Activated effector memory CD4-positive, alpha-beta T cell treated with Interleukin-2 at 50 U/mL for 16 hours (primary cell): ENCODE measurements at regions not wholly inside any gene's neighbourhood (a gene's known extent, or its start where the extent isn't known, plus 50 kb on each side); places are given as distances from the start of the nearest gene placed in this dataset.

Experiments
- DNase-seq: peaks from one replicate; pipeline ENCODE4 v3.0.0-alpha.2; 2020

DNA sequence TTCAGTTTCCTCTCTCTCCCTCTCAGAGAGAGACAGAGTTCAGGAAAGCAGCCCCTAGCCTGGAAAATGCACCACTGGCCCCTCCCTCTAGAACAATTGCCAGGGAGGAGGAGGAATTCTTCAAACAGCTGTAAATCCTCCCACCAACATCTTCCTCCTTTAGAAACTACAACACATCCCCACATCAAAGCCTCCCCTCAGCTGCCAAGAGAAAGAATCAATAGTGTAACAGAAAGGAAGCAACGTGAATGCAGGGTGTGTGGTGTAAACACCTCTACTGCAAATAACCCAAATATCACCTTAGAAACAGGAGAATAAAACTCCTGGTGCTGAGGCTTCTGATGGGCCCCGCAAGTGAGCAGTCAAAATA is 249.9 kb upstream of the GATB start:
- no peak for DNase-seq

DNA sequence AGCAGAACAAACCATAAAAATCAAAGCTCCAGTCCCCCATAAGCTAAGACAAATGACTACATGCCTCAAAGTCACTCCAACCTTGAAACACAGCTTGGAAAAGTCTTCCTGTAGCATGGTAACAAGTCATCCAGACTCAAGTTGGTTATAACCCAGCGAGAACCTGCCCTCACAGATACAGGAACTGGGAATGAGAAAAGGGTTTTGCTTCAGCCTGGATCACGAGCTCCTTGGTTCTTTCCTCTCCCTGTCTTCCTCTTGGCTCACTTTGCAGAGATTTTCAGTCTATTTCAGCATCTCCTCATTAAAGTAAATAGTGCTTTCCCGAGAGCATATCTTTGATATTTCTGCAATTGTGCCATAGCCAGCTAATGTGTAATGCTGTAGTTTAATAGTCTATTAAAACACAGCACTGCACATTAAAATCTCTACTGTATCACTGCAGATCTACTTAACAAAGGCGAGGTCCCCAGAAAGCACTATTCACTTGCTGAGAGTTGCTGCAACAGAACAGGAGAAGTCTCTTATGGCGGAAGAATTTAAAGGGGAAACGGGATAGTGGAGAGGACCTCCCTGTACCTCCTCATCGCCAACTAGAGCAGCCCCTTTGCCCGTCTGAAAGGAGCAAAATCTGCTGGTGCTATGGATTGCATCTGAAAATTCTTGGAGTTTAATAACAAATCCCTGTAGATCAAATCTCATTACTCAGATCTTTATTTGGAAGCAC is 249.3 kb upstream of the GATB start:
- DNase-seq, result no peak

DNA sequence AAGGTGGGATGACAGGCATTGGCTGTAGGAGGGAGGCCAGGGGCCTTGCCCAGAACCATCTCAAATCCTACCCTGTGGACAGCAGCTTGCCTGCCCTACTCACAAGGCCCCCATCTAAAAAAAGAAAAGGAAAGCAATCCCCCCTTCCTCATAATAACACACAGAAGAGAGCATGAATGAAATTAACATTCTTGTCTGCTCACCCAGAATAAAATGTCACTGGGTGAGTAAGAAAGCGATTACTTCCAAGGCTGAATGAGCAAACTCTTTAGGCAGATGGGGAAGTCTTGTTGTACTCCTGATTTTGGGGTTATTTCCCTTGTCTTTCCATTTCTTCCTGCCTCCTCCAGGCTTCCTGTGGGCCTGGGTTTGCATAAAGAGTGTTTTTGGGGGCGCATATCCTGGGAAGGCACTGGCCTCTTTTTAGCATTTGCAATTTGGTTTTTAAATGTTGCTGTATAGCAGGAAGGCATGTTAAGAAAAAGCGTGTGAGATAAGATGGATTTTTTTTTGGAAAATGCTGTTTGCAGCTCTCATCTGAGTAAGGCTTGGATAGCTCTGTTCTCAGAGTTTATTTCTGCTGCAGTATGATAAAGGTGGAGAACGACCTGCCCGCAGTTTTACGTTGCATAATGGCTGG is 248.3 kb upstream of the GATB start:
- no peak for DNase-seq

DNA sequence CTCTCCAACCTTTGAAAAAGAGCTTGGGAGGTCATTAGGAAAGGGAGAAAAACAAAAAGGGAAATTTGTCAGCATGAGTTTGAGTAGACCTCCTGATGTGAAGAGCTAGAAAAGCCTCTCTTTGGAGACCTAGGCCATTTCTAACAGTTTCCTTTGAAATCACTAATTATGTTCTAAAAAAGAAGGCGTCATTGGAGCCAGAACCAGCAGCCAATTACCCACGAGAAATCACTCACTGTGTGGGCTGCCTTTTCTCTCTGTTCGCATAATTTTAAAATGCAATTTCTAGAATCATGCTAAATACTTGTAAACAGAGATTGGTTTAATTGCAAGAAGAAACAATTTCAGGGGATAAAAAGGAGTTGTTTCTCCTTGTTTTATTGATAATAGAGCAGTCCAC is 246.3 kb upstream of the GATB start:
- DNase-seq, result no peak

DNA sequence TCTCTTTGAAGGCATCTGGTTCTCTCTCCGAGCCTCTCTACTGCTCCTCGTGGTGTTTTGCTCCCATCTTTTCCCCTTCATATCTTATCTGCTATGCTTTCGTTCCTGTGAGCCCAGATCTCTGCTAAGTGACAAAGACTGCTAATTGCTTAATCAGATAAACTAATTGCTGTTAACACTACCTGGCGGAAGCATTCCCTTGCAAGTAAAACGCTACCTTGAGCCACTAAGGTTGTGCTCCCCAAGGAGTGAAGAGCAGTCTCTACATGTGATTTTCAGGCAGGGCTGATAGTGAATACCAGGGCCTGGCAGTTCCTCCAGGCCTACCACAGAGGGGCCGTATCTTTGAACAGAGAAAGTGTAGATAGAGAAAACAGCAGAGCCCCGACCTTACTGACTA is 244.0 kb upstream of the GATB start:
- no peak for DNase-seq

DNA sequence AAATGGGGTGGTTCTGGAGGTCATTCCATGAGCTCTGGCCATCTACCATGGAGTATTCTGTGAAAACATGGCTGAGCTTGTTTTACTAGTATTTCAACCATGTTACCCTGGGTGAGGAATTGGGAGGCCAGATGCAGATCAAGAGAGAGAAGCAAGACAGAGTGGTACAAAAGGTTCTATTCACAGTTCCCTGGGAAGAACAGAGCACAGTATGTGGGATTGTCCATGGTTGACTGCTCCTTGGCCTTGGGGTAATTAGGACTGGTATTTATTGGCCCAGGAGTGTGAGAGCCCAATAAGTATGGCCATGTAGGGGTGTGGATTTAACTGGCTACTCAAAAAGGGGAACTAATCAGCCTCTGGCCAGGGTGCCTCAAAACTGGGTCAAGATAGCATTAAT is 239.7 kb upstream of the GATB start:
- DNase-seq, result no peak

DNA sequence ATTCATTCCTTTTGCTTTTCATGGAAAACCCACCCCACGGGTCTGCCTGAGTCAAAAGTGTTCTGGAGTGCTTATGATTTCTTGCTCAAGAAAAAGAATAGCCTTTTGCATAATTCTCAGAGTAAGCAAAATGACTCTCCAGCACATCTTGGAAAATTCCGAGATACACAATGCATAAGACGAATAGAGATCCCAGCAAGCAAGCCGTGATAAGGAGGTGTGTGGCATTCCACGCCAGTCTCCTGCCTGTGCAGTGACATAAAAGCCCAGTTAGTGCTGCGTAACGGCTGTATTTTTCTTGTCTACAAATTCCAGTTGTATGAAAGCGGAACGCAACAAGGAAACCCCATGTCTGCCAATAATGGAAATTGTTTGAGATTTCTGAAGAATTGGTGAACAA is 237.9 kb upstream of the GATB start:
- DNase-seq, result no peak

DNA sequence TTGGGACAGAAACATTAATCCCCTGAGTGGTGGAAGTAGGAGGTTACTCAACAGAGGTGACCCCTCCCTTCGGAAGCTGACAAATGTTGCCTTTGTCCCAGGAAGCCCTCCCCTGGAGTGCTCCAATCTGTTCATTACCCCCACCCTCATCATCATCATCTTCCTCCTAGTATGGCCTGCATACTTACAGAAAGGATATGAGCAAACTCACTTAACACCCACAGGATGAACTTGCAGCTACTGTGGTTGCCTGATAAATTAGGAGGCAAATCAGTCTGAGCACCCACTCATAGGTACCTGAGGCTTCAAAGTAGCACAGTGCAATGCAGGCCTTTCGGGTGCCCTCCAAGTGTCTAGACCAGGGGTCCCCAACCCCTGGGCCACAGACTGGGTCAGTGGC is 236.7 kb upstream of the GATB start:
- no peak for DNase-seq

DNA sequence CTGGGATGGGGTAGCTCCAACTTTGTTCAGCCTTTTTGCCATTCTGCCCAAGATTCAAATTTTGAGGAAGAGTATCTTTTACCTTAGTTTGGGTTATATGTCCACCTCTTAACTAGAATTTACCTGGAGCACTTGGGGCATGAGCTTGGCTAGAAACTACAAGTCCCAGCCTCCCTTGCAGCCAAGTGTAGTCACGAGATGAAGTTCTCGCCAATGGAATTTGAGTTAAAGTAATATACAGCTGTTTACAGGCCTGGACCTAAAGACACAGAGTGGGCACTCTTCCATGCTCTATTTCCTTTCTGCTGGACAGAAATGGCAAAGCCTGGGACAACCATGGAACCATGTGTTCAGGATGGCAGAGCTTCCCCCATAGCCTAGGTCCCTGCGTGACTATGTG is 233.6 kb upstream of the GATB start:
- DNase-seq, result no peak

DNA sequence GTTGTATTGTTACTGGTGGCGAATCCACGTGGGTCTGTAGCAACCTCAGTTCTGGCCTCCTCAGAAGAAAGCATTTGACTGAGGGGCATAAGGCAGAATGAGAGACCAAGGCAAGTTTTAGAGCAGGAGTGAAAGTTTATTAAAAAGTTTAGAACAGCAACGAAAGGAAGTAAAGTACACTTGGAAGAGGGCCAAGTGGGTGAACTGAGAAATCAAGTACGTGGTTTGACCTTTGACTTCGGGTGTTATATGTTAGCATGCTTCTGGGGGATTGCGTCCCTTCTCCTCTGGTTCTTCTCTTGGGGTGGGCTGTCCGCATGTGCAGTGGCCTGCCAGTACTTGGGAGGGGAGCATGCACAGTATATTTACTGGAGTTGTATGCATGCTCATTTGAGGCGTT is 232.7 kb upstream of the GATB start:
- DNase-seq, result no peak

DNA sequence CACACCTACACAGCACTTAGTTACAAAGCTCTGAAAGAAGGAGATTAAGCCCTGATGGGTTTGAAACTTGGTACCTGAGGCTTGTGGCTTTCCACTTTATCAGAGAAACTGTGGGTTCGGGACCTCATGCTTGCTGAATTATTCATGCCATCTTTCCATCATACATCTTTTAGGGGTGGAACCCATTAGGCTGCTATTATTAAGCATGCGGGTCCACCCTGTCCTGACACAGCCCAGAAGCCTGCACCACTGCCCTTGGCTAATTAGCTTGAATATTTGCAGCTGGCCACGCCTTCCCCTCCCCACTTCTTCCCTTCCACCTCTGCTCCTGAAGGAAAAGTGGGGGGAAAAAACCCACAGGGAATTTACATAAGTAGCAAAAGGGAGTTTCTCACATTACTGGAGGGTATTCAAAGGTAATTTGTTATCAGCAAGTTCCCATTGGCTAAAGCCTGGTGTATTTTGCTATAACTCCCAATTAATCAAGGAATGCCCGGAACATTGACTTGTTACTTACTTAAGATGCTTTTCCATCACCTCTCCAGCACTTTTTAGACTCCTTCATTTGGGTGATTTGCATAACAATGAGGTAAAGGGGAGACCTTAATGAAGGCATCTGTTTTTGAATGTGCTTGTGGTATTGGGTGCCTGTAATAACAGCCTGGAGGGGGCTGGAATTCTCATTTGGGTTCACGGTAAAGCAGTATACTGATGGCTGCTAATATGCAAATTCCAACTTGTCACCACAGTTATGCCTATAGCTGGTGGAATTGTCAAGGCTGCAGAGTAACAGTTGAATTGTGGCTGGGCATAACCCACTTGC is 231.7 kb upstream of the GATB start:
- no peak for DNase-seq

DNA sequence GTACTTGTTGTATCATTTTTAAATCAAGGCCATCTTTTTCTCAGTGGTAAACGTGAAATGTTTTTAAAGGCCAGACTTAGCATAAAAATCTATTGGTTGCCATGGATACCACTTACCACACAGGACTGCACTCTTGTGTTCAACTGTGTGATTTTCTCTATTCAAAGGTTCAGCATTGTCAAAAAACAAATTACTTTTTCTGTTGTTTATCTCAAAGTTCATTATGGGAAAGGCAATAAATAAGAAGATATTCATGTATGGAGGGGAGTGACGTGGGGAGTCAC is 231.0 kb upstream of the GATB start:
- DNase-seq, result no peak

DNA sequence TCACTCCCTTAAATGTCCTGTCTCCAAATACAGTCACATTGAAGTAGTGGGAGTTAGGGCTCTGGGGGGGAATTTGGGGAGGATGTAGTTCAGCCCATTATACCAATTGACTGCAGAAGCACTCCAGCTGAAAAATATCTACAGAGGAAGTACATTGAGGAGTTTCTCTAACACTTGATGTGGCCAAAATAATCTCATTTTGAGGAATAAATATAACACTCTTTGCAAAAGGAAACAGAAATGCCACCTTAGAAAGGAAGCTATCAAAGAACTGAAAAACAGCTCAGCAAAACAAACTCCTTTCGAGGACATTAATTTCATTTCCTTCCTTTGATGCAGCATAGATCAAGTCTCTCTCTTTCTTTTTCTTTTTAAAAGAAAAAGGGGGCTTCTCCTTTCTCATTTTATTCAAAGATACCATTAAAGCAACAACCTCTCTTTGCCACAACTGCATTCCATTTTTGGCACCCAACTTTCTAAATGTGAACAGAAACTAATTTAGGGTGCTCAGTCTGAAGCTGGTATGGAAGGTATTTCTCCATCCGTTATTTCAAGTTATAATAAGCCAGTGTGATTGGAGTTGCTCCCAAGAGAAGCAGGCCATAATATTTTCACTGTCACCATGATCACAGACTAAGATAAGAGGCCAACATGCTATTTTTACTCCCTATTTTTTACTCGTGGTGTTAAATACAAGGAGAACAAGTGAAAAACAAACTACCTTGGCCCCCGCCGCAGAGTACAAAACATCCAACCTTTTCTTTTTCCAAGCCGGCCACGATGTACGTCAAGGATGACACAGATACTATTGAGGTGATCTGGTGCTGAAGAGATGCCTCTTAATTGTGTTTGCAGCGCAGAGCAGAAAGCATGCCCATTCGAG is 230.4 kb upstream of the GATB start:
- DNase-seq, result no peak

DNA sequence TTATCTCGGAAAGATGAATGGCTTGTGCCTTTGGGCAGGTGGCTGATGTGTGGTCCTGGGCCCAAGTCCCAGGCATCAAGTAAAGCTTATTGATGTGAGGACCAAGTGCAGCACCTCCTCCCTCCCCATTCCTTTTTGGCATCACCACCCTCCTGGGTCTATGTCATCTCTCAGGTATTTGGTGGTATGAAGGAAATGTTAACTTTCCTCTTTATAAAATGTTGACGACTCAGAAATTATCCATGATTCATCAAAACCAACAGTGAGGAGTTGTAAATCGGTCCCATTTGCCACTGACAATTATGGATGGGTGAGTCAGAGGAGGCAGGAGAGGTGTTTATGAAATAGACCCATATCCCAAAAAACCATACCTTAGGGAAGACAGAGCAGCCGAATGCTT is 229.4 kb upstream of the GATB start:
- no peak for DNase-seq

DNA sequence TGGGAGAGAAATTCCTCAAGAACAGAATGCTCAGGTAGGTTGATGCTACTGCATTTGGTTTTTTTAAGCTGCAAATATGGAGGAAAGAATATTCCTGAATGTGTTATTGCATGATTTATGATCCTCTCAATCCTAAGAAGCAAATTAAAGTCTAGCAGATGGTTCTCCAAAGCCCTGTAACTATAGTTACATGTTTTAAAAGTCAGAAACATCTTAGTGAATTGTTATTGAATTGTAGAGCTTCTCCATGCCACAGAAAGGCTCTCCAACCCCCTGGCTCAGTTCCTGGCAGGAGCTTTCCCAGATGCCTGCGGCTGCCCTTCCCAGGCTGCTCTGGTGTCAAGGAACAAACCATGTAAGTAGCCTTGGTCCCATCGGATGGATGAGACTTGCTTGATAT is 227.8 kb upstream of the GATB start:
- no peak for DNase-seq

DNA sequence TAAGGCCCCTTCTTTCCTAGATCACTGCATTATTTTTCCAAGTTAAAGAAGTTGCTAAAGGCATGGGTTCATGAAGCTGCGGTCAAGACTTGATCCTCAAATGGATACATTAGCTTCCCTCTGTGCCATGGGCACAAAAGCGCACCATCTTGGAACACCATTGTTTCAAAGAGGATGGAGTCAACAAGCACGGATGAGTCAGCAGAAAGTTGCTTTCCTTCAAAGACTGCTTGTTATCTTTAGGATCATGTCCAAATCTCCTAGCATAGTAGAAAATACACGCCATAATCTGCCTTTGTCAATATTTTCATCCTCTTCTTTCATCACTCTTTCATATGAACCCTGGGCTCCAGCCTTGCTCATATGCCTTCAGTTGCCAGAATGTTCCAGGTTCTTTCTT is 226.8 kb upstream of the GATB start:
- no peak for DNase-seq

DNA sequence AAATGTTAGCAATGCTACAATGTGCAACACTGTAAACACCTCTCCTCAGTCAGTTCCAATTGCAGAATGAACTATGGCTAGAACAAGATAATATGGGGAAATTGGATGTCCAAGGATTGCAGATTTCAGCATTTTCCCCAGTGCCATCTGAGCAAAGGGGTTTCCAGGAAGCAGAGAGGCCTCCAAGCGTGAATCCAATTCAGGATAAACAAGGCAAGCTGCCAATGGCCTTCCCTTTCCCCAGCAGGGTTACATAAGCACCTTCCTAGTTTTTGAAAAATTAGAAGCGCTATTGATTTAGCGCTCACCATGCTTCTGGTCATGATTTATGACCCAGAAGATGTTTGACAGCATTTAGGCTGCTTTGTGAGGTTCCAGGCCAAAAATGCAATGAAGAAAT is 223.0 kb upstream of the GATB start:
- no peak for DNase-seq

DNA sequence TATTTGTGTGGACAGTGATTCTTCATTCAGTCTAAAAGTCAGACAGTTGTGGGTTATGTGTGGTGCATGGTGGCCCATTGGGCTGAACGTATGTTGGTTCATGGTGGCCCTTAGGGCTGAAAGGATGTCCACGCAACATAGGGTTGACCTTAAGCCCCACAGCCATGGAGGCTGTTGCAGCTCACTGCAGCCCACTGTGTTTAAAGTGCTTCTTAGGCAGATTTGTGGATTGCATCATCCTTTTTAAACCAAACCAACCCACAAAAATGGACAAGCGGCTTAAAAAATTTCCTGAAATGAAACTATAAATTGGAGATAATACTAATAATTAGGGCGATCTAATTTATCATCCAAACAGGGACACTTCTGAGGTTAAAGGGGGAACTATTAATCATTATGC is 219.0 kb upstream of the GATB start:
- DNase-seq, result no peak

DNA sequence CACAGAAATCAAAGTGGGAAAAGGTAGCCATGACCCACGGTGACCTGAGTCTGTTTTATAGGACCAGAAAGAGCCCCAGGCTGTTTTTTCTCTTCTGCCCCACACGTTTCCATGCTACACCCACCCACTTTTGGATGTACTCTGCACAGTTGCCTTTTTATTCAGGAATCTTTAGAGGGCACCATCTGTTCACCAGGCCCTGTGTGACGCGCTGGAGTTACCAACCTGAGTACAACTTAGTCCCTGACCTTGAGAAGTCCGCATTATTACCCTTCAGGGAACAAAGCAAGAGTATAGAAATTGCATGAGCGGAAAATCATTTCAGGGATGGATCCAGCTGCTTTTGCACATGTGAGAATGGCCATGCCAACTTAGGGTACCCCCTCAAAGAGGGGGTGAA is 207.8 kb upstream of the GATB start:
- no peak for DNase-seq

DNA sequence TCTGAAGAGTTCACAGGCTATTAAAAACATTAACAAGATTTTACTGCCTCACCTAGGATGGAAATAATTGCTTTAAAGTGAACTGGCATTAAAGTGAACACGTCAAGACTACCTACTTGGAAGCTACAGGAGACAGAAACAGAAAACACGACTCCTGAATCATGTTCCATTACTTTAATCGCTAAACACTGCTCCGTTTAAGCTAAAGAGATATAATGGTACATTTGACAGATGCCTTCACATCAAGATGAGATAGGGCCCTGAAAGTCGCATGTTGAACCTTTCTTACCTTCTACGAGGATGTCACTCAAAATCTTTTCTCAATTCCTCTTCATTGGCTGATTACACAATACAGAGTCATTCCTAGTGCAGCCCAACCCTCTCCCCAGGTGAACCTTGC is 206.3 kb upstream of the GATB start:
- no peak for DNase-seq

DNA sequence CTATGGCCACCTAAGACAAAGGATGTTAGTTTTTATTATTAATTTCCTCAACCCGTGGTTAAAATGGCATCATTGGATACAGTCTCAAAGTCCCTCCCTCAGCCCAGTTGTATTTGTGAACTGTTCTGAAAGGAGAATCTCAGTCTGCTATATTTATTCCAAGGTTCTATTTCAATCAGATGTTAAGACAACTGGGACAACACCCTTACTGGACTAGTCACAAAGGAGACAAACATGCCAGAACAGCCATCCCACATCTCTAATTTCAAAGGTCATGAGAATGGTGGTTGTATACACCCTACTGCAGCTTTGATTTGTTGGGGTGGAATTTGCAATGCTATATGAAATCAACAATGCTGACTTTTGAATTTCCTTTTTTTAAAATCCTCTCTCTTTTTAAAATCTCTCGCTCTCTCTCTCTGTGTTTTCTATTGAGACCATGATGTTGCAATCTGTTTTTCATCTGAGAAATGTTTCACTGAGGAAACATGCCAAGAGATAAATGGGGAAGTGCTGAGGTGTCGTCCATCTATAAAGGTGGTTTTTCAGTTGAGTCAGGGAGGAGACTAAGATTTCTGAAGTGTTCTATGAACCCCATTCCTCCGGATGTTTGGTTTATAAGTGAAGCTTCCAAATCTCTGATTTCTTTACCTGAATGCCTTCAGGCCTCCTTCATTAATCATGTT is 201.5 kb upstream of the GATB start:
- no peak for DNase-seq

DNA sequence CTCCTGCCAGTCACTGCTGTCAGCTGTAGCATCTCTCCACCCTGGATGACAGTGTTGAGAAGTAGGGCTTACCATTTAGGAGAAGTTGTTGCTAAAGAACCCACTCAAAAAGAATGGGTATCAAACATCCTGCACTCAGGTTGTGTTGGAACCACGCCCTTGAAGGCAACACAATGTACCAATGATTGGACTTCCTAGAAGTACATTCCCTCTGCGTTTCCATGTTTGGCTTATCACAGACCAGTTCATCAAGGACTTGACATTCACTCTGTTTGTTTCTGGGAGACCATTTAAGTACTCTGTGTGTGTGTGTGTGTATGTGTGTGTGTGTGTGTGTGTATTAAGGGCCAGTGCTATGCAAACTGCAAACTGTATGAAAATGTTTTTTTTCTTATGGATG is 200.6 kb upstream of the GATB start:
- no peak for DNase-seq
